DMS79 treated with DMSO at 0.1 percent for 48 hours (cell line): ENCODE measurements at regions not wholly inside any gene's neighbourhood (a gene's known extent, or its start where the extent isn't known, plus 50 kb on each side); places are given as distances from the start of the nearest gene placed in this dataset.

Experiments
- DNase-seq: peaks from one replicate; lab custom pipeline; 2025; lab: John Stamatoyannopoulos, UW

- DNase-seq = no peak
Measured at GRCh38 chr7:156127166-156128134, 315.2 kb upstream of the SHH start.

GRCh38 chr7:156125841-156126730 lies 313.8 kb upstream of the SHH start:
- no peak for DNase-seq

- DNase-seq = no peak
Measured at GRCh38 chr7:156124356-156124755, 312.1 kb upstream of the SHH start.

- no peak for DNase-seq
Measured at GRCh38 chr7:156123362-156123761, 311.1 kb upstream of the SHH start.

GRCh38 chr7:156122752-156123354 lies 310.6 kb upstream of the SHH start:
- no peak for DNase-seq

- DNase-seq = no peak
Measured at GRCh38 chr7:156121956-156122355, 309.7 kb upstream of the SHH start.

GRCh38 chr7:156121434-156121833 lies 309.2 kb upstream of the SHH start:
- no peak for DNase-seq

GRCh38 chr7:156120552-156120951 lies 308.3 kb upstream of the SHH start:
- no peak for DNase-seq

- DNase-seq = no peak
Measured at GRCh38 chr7:156119771-156120170, 307.5 kb upstream of the SHH start.

GRCh38 chr7:156118248-156118645 lies 306.0 kb upstream of the SHH start:
- no peak for DNase-seq

- no peak for DNase-seq
Measured at GRCh38 chr7:156117542-156118247, 305.4 kb upstream of the SHH start.

- DNase-seq = no peak
Measured at GRCh38 chr7:156116514-156117215, 304.4 kb upstream of the SHH start.

GRCh38 chr7:156115582-156115981 lies 303.3 kb upstream of the SHH start:
- no peak for DNase-seq

GRCh38 chr7:156113731-156114130 lies 301.5 kb upstream of the SHH start:
- no peak for DNase-seq

GRCh38 chr7:156109988-156110387 lies 297.7 kb upstream of the SHH start:
- DNase-seq = no peak

GRCh38 chr7:156109076-156109475 lies 296.8 kb upstream of the SHH start:
- DNase-seq = no peak

GRCh38 chr7:156107957-156108356 lies 295.7 kb upstream of the SHH start:
- no peak for DNase-seq

- no peak for DNase-seq
Measured at GRCh38 chr7:156106107-156106426, 293.8 kb upstream of the SHH start.

- DNase-seq = peak; percentile 75
Measured at GRCh38 chr7:156105337-156106106, 293.3 kb upstream of the SHH start.
